Gastroesophageal sphincter (tissue), 4 donors: ENCODE measurements at regions not wholly inside any gene's neighbourhood (a gene's known extent, or its start where the extent isn't known, plus 50 kb on each side); places are given as distances from the start of the nearest gene placed in this dataset.

Experiments
- ATAC-seq: fragments of 150-250 bp; one replicate; pipeline ENCODE4 v1.9.1; 2016; ENCODE audit warnings: mild to moderate bottlenecking, moderate library complexity
- H3K27ac ChIP-seq, 4 donors: fragments of 200-600 bp; sonication (generic) in 3 of 4; 1 replicate in 3 of 4; 2 replicates in 1 of 4; pipeline ENCODE4 v1.5.1; 2016 to 2019
- H3K27me3 ChIP-seq: fragments of 200-600 bp; sonication (generic); one replicate; pipeline ENCODE4 v1.5.1; 2019
- H3K36me3 ChIP-seq, 2 donors: fragments of 200-600 bp; sonication (generic); one replicate each; pipeline ENCODE4 v1.5.1; 2019; ENCODE audit warnings: control low read depth in 1 of 2
- H3K4me1 ChIP-seq, 3 donors: fragments of 200-600 bp; sonication (generic); 1 replicate in 2 of 3; 2 replicates in 1 of 3; pipeline ENCODE4 v1.5.1; 2016 to 2019; ENCODE audit warnings: control low read depth in 2 of 3
- H3K4me3 ChIP-seq, 2 donors: fragments of 200-600 bp; sonication (generic); one replicate each; pipeline ENCODE4 v1.5.1; 2019; ENCODE audit warnings: mild to moderate bottlenecking in 1 of 2, moderate library complexity in 1 of 2
- H3K9me3 ChIP-seq, 3 donors: fragments of 200-600 bp; sonication (generic); one replicate each; pipeline ENCODE4 v1.5.1; 2017 to 2019; ENCODE audit warnings: control low read depth in 2 of 3
- CTCF ChIP-seq, 4 experiments: fragments of 200-600 bp in 2 of 4; fragments of 450-650 bp in 2 of 4; sonication (generic) in 1 of 4; IDR thresholded peaks; one replicate each; pipeline ENCODE4 v1.5.1; 2017 to 2019; ENCODE audit warnings: antibody characterized with exemption in 4 of 4, mild to moderate bottlenecking in 2 of 4, moderate library complexity in 2 of 4
- EP300 ChIP-seq: sonication (generic); formaldehyde crosslinking; IDR thresholded peaks from one replicate; pipeline ENCODE4 v1.6.1; 2017; ENCODE audit warnings: antibody characterized with exemption, mild to moderate bottlenecking
- POLR2A ChIP-seq, 2 donors: fragments of 450-650 bp; IDR thresholded peaks; one replicate each; pipeline ENCODE4 v1.6.1; 2017; ENCODE audit warnings: antibody characterized with exemption in 2 of 2, mild to moderate bottlenecking in 2 of 2, moderate library complexity in 1 of 2
- POLR2AphosphoS5 ChIP-seq: sonication (generic); formaldehyde crosslinking; IDR thresholded peaks from one replicate; pipeline ENCODE4 v1.6.1; 2017; ENCODE audit warnings: antibody characterized with exemption
- WGBS, 2 donors: methylation state at CpG; one replicate each; pipeline ENCODE4 v1.1.5; 2018; ENCODE audit warnings: low coverage in 1 of 2; 5-methylcytosine and 5-hydroxymethylcytosine counted together

DNA sequence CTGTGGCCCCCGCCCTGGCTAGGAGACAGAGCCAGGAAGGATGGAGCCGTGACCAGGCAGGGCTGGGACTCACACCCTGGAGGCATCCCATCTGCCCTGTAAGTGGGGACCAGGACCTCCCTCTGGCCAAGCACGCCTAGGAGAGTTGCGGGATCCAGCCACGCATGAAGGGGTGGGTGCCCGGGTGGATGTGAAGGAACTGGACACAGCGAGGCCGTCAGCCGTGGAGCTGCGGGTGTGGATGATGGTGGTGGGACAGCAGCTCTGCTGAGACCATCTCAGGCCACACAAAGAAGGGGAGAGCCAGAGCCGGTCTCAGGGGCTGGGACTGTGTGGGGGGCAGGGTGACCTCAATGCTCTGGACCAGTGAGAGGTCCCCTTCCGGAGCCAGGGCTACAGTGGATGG is 746.4 kb downstream of the BRD1 start:
- H3K27ac ChIP-seq = no peak overlapping the region
- H3K4me1 ChIP-seq = no peaks in the 10 kb centered on the region
- H3K36me3 ChIP-seq = no peaks in the 10 kb centered on the region
- ATAC-seq = no peak
- no peaks in the 10 kb centered on the region for H3K9me3 ChIP-seq
- H3K4me3 ChIP-seq = no peak overlapping the region
- TF ChIP-seq POLR2A (IDR thresholded peaks at IDR 0.05) = no peak
- no peak for TF ChIP-seq CTCF (IDR thresholded peaks at IDR 0.05)
- TF ChIP-seq EP300 = no peak
- no peak for TF ChIP-seq POLR2AphosphoS5
- H3K27me3 ChIP-seq = peaks cover 53% of the 10 kb centered on the region
- WGBS, 2 donors = 87% methylated on average over 6 of the region's 12 CpGs; no CpG with 5 or more reads in 1 of the 2 donors

DNA sequence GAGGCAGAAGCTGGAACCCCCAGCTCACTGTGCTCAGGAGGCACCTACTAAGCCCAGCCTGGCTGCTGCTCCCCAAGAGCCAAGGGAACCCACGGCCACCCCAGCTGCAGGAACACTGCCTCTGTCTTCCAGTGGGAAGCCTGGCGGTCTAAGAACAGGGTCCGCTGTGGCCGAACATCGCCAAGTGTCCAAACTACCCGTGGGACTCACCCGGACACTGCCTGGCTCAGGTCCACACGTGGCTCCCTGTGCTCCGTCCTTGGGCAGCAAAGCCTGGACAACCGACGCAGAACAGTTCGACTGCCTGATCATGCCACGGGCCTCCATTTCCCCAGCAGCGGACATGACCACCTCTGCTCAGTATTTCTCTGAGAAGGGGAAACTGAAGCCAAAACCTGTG is 747.0 kb downstream of the BRD1 start:
- no peak for ATAC-seq
- H3K4me1 ChIP-seq = no peaks in the 10 kb centered on the region
- no peak overlapping the region for H3K27ac ChIP-seq
- H3K27me3 ChIP-seq = peaks cover 53% of the 10 kb centered on the region
- no peak for TF ChIP-seq CTCF (IDR thresholded peaks at IDR 0.05)
- no peak for TF ChIP-seq POLR2AphosphoS5
- no peak for TF ChIP-seq EP300
- no peak for TF ChIP-seq POLR2A (IDR thresholded peaks at IDR 0.05)
- no peak overlapping the region for H3K4me3 ChIP-seq
- WGBS, 2 donors = no CpG with 5 or more reads among the region's 14 CpGs
- H3K36me3 ChIP-seq = no peaks in the 10 kb centered on the region
- no peaks in the 10 kb centered on the region for H3K9me3 ChIP-seq

- no peaks in the 10 kb centered on the region for H3K36me3 ChIP-seq
- peaks cover 51% of the 10 kb centered on the region for H3K27me3 ChIP-seq
- no peaks in the 10 kb centered on the region for H3K9me3 ChIP-seq
- H3K4me3 ChIP-seq = no peak overlapping the region
- no CpG with 5 or more reads among the region's 15 CpGs for WGBS, 2 donors
- TF ChIP-seq POLR2AphosphoS5 = no peak
- no peak for TF ChIP-seq CTCF (IDR thresholded peaks at IDR 0.05)
- no peak for TF ChIP-seq EP300
- no peak for TF ChIP-seq POLR2A (IDR thresholded peaks at IDR 0.05)
- ATAC-seq = no peak
- H3K27ac ChIP-seq = no peak overlapping the region
- H3K4me1 ChIP-seq = no peaks in the 10 kb centered on the region
Measured at GRCh38 chr22:49079743-49080500, 747.8 kb downstream of the BRD1 start.

DNA sequence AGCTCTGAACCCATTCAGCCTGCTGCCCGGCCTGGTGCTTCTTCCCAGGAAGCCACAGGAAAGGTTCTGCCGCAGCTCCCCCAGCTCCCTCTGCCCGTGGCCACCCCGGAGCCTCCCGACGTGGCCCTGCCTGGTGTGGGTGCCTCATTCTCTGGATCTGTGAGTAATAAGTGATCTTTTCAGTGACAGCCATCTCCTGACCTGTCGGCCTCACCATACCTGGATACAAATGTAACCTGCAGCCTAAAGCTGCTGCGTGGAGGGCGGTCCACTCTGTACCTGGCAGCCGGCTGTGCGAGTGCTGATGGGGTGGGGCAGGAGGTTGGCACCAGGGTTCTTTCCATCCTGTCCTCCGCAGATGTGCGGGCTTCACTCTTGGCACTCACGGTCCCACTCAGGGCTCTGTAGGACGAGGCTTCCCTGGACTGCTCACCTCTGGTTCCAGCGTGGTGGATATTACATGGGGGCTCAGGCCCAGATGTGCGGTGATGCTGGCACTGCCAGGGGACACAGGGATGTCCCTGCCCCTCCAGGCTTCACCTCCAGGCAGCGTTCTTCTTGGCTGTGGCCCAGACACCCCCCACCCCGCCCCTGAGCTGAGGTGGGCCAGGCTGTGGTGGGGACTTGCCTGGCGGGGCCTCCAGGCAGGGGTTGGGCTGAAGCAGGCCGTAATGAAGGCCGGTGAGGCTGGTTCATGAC is 748.5 kb downstream of the BRD1 start:
- WGBS, 2 donors = no CpG with 5 or more reads among the region's 22 CpGs
- TF ChIP-seq CTCF (IDR thresholded peaks at IDR 0.05) = no peak
- TF ChIP-seq EP300 = no peak
- no peak for TF ChIP-seq POLR2AphosphoS5
- no peak for TF ChIP-seq POLR2A (IDR thresholded peaks at IDR 0.05)

More for the DNA sequence above, 748.5 kb downstream of the BRD1 start:
- Histone ChIP-seq H3K9me3 (no peaks in the 10 kb centered on the region), H3K4me1 (no peaks in the 10 kb centered on the region), H3K36me3 (no peaks in the 10 kb centered on the region), H3K27ac (no peak overlapping the region), H3K4me3 (no peak overlapping the region), H3K27me3 (peaks cover 49% of the 10 kb centered on the region)
- no peak for ATAC-seq
